Right forelimb (tissue), 1 donor: ENCODE measurements at regions not wholly inside any gene's neighbourhood (a gene's known extent, or its start where the extent isn't known, plus 50 kb on each side); places are given as distances from the start of the nearest gene placed in this dataset.
"Not testable (repeated sequence)": the region's sequence is repeated elsewhere in the genome, so short reads cannot be mapped to it uniquely, and the experiment has no call there.

Experiments used
- DNase-seq: peaks from one replicate; pipeline ENCODE4 v3.0.0-alpha.2; 2018

DNA sequence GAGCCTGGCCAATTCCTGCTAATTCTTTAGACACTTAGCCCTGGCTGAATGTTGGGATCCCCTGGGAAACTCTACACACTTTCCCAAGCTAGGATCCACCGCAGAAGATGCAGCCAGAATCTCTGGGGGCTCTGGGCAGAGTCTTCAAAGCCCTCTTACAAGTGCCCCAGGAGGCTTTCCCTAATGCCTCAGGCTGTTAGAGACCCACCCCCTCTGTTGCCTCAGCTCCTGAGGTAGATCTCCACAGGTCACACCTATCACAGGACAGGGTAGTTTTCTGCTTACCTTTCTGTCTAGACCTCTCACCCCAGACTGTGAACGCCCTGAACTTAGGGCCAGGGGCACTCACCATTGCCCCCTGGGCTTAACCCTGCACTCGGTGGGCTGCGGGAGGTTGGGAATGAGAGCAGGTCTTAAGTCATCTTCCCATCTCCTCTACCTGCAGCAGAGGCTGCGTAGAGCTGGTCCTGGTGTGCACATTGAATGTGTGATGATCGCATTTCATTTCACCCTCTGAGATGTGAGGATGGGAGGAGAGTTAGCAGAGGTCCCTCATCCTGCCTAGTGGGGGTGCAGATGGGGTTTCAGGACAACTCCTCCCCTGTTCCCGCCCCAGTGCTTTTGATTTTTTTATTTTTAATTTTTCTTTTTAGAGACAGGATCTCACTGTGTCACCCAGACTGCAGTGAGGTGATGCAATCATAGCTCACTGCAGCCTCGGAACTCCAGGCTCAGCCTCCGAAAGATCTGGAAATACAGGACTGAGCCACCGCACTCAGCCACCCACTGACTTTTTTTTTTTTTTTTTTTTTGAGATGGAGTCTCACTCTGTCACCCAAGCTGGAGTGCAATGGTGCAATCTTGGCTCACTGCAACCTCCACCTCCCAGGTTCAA is 89.0 kb upstream of the LHX1 start:
- no peak for DNase-seq

GRCh38 chr17:36849020-36849419 is 88.3 kb upstream of the LHX1 start:
- not testable (repeated sequence) for DNase-seq

GRCh38 chr17:36849871-36850348 is 87.4 kb upstream of the LHX1 start:
- no peak for DNase-seq

DNA sequence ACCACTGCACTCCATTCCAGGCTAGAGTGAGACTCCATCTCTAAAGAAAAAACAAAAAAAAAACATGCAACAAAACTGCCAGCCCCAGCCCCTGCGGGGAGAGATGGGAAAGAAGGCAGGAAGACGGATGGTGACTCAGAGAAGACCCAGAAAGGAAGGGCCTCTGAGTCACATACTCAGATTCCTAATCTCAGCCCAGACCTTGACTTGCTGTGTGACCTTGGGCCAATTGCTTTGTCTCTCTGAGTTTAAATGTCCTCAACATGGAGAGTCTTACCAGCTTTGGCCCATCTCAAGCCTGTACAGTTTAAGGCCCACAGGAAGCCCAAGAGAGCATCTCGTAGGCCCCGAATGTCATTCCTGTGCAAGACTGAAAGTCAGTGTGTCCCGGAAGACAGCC is 86.5 kb upstream of the LHX1 start:
- DNase-seq, result no peak

DNA sequence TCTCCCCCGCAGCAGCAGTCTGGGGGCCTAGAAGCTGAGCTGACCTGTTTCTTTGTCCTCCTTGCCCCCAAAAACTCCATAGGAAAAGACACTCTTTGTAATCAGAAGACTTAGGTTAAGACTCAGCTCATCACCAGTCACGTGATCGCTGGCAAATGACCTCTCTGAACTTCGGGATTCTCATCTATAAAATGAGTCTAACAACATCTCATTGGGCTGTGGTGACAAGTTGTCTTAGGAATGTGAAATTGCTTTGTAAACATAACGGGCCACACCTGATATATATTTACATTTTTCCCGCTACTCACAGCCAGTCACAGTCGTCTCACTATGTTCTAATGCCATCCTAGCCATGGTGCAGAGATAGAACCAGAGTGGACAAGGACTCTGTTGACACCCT is 86.0 kb upstream of the LHX1 start:
- no peak for DNase-seq

DNA sequence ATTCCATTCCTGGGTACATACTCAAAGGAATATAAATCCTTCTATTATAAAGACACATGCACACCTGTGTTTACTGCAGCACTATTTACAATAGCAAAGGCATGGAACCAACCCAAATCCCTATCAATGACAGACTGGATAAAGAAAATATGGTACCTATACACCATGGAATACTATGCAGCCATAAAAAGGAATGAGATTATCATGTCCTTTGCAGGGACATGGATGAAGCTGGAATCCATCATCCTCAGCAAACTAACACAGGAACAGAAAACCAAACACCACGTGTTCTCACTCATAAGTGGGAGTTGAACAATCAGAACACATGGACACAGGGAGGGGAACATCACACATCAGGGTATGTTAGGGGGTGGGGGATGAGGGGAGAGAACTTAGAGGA is 84.8 kb upstream of the LHX1 start:
- DNase-seq, result not testable (repeated sequence)

DNA sequence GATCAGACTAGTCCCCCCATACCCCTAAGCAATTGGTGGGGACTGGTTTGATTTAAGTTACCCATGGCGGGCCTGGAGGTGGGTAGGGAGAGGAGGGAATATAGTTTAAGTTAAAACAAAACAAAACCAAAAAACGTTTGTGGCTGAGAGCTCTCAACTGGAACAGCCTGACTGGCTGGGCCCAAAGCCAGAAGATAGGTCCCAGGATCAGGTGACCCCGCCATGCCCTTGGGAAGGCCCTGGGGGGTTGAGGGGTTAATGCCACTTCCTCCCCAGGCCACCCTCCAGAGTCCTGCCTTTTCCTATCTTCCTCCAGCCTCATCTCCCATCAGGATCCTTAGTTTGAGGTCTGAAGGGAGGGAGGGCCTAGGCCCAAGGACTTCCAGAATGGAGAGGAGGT is 82.3 kb upstream of the LHX1 start:
- DNase-seq, result no peak

- DNase-seq, result no peak
These were observed 81.8 kb upstream of the LHX1 start for GRCh38 chr17:36855459-36855858.

GRCh38 chr17:36856222-36856621 is 81.1 kb upstream of the LHX1 start:
- DNase-seq, result no peak

DNA sequence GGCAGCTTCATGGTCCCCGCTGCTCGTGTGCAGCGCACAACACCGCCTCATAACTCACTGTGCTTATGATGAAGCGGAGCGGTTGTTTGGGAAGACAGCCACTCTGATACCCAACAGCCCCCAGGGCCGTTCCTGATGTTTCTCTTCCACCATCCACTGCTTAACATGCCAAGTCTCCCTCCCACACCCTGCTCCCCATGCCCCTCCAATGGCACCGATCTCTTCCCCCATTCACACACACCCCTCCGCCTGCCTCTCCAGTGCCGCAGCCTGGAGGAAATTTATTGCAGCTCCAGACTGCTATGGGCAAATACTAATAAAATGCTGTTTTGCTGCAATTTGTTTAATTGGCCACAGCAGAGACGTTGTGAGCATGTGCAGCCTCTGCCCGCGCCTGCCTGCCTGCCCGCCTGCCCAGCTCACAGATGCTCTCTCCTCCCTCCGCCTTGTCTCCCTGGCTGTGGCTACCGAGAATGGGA is 80.3 kb upstream of the LHX1 start:
- no peak for DNase-seq

DNA sequence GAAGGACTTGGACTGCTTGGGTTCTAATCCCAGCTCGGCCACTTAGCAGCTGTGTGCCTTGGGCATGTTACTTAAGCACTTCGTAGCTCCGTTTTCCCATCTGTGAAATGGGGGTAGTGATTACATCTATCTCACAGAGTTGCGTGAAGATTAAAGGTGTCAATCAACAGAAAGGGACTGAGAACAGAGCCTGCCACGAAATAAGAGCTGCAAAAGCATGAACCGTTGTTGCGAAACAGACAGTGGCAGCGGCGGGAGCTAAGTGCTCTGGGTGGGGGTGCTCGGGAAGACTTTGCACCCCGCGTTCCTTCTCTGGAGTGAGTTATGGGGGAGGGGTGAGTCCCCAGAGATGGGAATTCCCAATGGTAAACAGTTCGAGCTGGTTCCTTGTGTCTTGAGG is 79.6 kb upstream of the LHX1 start:
- DNase-seq, result no peak

- no peak for DNase-seq
These were observed 78.9 kb upstream of the LHX1 start for GRCh38 chr17:36858119-36859002.

- no peak for DNase-seq
These were observed 78.3 kb upstream of the LHX1 start for GRCh38 chr17:36859003-36859300.

DNA sequence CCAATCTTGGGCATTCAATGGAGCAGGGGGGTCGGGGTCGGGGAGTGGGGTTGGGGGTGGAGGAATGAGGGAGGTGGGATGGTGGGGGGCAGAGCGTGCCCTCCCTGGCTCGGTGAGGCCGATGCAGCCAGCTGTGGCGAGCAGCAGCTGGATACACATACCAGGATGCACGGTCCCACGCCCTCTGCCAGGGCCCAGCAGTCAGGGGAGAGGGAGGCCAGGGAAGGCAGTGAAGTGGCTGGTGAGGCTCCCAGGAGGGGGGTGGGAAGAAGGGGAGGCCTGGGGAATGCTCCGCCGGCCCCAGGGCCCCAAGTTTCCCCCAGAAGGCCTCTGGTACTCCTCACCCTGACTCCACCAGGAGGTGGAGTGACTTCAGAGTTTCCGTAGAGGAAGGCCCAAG is 77.6 kb upstream of the LHX1 start:
- no peak for DNase-seq

- DNase-seq, result no peak
These were observed 75.7 kb upstream of the LHX1 start for GRCh38 chr17:36861531-36861930.

DNA sequence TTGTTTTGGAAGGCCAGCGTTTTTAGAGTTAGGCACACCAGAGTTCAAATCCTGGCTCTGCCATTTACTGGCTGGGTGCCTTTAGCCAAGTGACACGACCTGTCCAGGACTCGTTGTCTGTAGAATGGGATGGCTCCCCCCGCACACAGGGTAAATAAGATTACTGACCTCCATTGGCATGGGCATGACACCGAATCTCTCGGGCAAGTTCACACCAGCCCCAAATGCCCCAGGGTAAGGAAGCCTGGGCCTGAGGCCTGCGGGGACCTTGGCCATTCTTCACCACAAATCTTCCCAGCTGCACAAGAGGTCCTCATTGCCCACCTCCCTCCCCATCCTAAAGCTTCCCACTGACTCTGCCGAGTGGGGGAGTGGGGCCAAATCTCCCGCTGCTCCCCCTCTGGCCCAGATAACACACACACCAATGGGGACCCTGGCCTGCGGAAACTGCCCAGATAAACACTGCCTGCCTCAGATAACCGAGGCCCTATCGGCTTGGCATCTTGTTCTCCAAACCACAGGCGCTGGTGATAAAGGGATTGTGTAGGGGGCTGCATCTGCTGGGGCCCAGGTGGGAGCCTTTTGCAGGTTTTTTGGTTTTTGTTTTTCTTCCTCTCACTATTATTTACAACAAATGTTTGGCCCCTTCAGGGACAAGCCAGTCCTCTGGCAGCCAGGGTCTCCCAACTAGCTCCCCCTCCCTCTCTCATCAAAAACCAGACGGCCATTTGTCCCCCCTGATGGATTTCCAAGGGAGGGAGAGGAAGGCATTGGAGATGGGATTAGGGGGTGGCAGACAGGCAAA is 75.0 kb upstream of the LHX1 start:
- no peak for DNase-seq

DNA sequence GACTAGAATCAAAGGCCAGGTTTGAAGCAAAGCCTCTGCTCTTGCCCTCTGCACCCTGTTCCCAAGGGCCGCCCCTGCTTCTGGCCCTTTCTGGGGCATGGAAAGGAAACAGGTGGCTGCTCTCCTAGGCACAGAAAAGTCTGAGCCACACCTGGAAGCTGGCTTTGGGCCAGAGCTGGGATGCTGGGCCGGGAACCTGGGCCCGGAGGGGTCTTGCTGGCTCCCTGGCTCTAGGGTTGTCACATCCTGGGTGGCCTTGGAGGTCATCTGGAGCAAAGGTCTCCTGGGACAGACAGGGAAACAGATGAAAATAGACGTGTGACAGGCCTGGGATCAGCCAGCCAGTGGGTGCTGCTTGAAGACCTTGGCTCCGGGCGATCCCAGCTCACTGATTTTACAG is 74.1 kb upstream of the LHX1 start:
- no peak for DNase-seq

- DNase-seq, result no peak
These were observed 73.3 kb upstream of the LHX1 start for GRCh38 chr17:36863676-36864612.

DNA sequence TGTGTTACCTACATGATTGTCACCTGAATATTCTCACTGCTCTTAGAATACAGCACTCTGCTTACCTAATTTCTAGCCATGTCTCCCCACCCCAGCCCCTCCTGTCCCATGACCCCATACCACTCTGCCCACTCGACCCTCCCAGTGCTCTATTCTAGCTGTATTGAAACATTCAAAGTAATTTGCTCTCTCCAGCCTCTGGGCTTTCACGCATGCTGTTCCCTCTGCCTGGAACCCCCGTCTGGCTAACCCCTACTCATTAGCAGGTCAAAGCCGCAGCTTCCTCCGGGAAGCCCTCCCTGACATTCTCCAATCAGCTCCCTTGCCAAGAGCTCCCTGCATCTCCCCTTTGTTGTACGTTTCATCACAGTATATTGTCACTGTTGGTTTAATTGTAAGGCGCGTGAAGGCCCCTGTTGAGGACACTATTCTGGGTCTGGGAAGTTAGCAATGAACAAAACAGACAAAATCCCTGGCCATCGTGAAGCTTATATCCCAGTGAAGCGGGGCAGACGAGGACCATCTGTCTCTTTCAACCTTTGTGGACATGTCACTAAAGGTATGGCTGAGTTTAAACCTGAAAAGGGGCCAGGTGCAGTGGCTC is 72.3 kb upstream of the LHX1 start:
- no peak for DNase-seq

DNA sequence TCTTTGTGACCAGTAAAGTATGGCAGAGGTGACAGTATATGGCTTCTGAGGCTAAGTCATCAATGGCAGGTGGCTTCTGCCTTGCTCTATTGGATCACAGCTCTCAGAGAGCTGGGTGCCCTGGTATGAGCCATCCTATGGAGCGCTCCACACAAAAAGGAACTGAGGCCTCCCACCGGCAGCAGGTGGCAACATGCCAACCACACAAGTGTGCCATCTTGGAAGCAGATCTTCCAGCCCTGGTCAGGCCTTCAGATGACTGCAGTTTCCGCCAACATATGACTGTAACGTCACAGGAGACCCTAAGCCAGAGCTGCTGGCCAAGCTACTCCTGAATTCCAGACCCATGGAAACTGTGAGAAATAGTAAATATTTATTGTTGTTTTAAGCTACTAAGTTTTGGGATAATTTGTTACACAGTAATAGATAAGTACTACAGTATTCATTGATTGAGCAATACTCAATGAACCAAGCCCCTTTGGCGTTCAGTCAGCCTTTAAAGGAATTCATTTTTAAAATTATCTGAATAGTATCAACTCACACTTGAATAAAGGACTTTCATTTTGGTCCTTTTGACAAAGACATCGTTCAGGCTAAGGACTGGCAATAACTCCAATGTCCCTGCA is 69.4 kb upstream of the LHX1 start:
- DNase-seq, result no peak

DNA sequence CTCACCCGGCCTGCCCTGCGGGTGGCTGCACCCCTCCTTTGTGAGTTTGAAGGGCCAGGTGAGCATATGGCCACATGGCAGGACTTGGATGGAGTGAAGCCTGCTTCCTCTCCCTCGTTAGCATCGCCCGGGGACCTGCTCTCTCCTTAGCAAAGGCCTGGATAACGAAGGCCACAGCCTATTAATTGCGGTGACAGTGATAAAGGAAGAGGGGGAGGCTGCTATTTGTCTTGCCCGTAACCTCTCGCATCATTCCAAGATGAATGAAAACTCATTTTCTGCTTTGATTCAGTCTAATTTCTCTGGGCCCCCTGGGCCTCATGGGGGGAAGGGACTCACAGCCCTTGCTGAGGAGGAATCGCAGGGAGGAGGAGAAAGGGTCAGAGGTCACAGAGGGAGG is 68.5 kb upstream of the LHX1 start:
- DNase-seq, result no peak
